GM19035 (cell line): ENCODE measurements at regions not wholly inside any gene's neighbourhood (a gene's known extent, or its start where the extent isn't known, plus 50 kb on each side); places are given as distances from the start of the nearest gene placed in this dataset.
"Not testable (repeated sequence)": the region's sequence is repeated elsewhere in the genome, so short reads cannot be mapped to it uniquely, and the experiment has no call there.

Experiments used
- ATAC-seq: cut with Tn5 transposase; IDR thresholded peaks from one replicate; pipeline ENCODE4 v1.9.1; 2021; ENCODE audit not compliant: unreplicated experiment

- ATAC-seq: not testable (repeated sequence)
Measured at GRCh38 chr5:112026879-112027278, 269.9 kb upstream of the NREP start.

- no peak for ATAC-seq
Measured at GRCh38 chr5:112025757-112026156, 268.8 kb upstream of the NREP start.

- no peak for ATAC-seq
Measured at GRCh38 chr5:112024769-112025168, 267.8 kb upstream of the NREP start.

- ATAC-seq: no peak
Measured at GRCh38 chr5:112024221-112024620, 267.2 kb upstream of the NREP start.

- ATAC-seq: no peak
Measured at GRCh38 chr5:112023766-112024165, 266.8 kb upstream of the NREP start.

GRCh38 chr5:112018846-112019245 is 261.9 kb upstream of the NREP start:
- ATAC-seq: no peak

GRCh38 chr5:112016980-112017379 is 260.0 kb upstream of the NREP start:
- ATAC-seq: no peak

GRCh38 chr5:112014783-112015395 is 257.9 kb upstream of the NREP start:
- ATAC-seq: no peak

GRCh38 chr5:112013660-112014059 is 256.7 kb upstream of the NREP start:
- no peak for ATAC-seq

GRCh38 chr5:112012104-112012503 is 255.1 kb upstream of the NREP start:
- ATAC-seq: no peak

- ATAC-seq: no peak
Measured at GRCh38 chr5:112010475-112010874, 253.5 kb upstream of the NREP start.

GRCh38 chr5:112006721-112007120 is 249.7 kb upstream of the NREP start:
- ATAC-seq: no peak

- no peak for ATAC-seq
Measured at GRCh38 chr5:112005623-112005930, 248.6 kb upstream of the NREP start.

GRCh38 chr5:112004867-112005622 is 248.1 kb upstream of the NREP start:
- peak; percentile 78 for ATAC-seq

- no peak for ATAC-seq
Measured at GRCh38 chr5:112002376-112002775, 245.4 kb upstream of the NREP start.

- no peak for ATAC-seq
Measured at GRCh38 chr5:111999286-111999685, 242.3 kb upstream of the NREP start.

GRCh38 chr5:111998871-111999270 is 241.9 kb upstream of the NREP start:
- ATAC-seq: no peak

GRCh38 chr5:111997711-111998110 is 240.7 kb upstream of the NREP start:
- no peak for ATAC-seq

GRCh38 chr5:111997308-111997707 is 240.3 kb upstream of the NREP start:
- no peak for ATAC-seq

- ATAC-seq: no peak
Measured at GRCh38 chr5:111996574-111996973, 239.6 kb upstream of the NREP start.

- no peak for ATAC-seq
Measured at GRCh38 chr5:111995701-111996100, 238.7 kb upstream of the NREP start.

GRCh38 chr5:111993242-111993641 is 236.2 kb upstream of the NREP start:
- ATAC-seq: no peak

GRCh38 chr5:111984044-111984443 is 227.1 kb upstream of the NREP start:
- no peak for ATAC-seq
